ENCODE measurements at regions not wholly inside any gene's neighbourhood (a gene's known extent, or its start where the extent isn't known, plus 50 kb on each side); places are given as distances from the start of the nearest gene placed in this dataset.

GRCh38 chr11:7196396-7197146 lies 55.1 kb upstream of the SYT9 start:
- FAIRE-seq (no peak), DNase-seq (ENCODE audit: low read depth, low spot score) (no peak)
- H3K27ac ChIP-seq (ENCODE audit: insufficient read depth, low read depth, low read length), result no peak overlapping the region
- no peaks in the 10 kb centered on the region for H3K9me1 ChIP-seq (replicated peaks; ENCODE audit: control insufficient read depth, extremely low read depth, insufficient read depth, low read length)
- H3K4me2 ChIP-seq (ENCODE audit: insufficient read depth, low read length), result no peak overlapping the region
- POLR2A ChIA-PET, result no interaction called here
- H3K27me3 ChIP-seq (ENCODE audit: control insufficient read depth in 2 of 2, insufficient read depth in 2 of 2, low read length in 2 of 2), result peaks cover 0 to 2% of the 10 kb centered on the region in 2 experiments
- intact Hi-C loops (cut with micrococcal nuclease), result loop anchor here (10.0 kb wide), 1 partner anchor 62 kb away; no protein-coding TSS in a partner anchor
- H3K4me3 ChIP-seq (replicated peaks in 1 of 3; ENCODE audit: insufficient read depth in 1 of 3, low read depth in 1 of 3, low read length in 3 of 3), result no peak overlapping the region
- no peaks in the 10 kb centered on the region for H3K36me3 ChIP-seq (ENCODE audit: control insufficient read depth in 2 of 2, extremely low read depth in 1 of 2, insufficient read depth in 2 of 2, low read length in 2 of 2)
- H3K4me1 ChIP-seq (ENCODE audit: control insufficient read depth, extremely low read depth, insufficient read depth, low read length), result no peaks in the 10 kb centered on the region
- no peak overlapping the region for H2AFZ ChIP-seq (ENCODE audit: low read depth, low read length)
- no peaks in the 10 kb centered on the region for H3K9me3 ChIP-seq (replicated peaks; ENCODE audit: control insufficient read depth, insufficient read depth, low read length)
- TF ChIP-seq MYC (IDR thresholded peaks at IDR 0.05; ENCODE audit: low read depth, low read length), result no peak
- no peak for TF ChIP-seq POLR2AphosphoS5 (IDR thresholded peaks at IDR 0.05; ENCODE audit: insufficient read depth, low read depth, low read length)
- no peak for TF ChIP-seq FOS (IDR thresholded peaks at IDR 0.05; ENCODE audit: borderline replicate concordance, insufficient read depth, low read length)
- TF ChIP-seq, protein P1, sequence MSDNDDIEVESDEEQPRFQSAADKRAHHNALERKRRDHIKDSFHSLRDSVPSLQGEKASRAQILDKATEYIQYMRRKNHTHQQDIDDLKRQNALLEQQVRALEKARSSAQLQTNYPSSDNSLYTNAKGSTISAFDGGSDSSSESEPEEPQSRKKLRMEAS (IDR thresholded peaks at IDR 0.05; ENCODE audit: insufficient read depth, insufficient read length), result no peak
- TF ChIP-seq EZH2 (IDR thresholded peaks at IDR 0.05; ENCODE audit: borderline replicate concordance, low read depth, low read length, severe bottlenecking), result no peak
- no peak for TF ChIP-seq JUN (IDR thresholded peaks at IDR 0.05; ENCODE audit: borderline replicate concordance, insufficient read depth, insufficient read length, low read depth)
- no peak for TF ChIP-seq GATA2 (IDR thresholded peaks at IDR 0.05; ENCODE audit: insufficient read depth, insufficient read length, low read depth, low read length)
- TF ChIP-seq CTCF (IDR thresholded peaks at IDR 0.05; ENCODE audit: extremely low read depth in 1 of 2, insufficient read depth in 1 of 2, low read depth in 1 of 2, low read length in 2 of 2), result no peak
- TF ChIP-seq POLR2A (IDR thresholded peaks at IDR 0.05; ENCODE audit: low read depth, low read length), result no peak
- CTCF ChIA-PET, result interaction anchor here (1.7 kb wide), 1 partner anchor 82 kb away, joined by 4 read pairs; no protein-coding TSS in a partner anchor
- H3K9ac ChIP-seq (replicated peaks; ENCODE audit: extremely low read depth, insufficient read depth, low read length), result no peak overlapping the region
- H4K20me1 ChIP-seq (replicated peaks; ENCODE audit: control insufficient read depth, extremely low read depth, insufficient read depth, low read length), result no peaks in the 10 kb centered on the region
- BruUV-seq (replicated peaks), result no TSS peak
- no peaks in the 10 kb centered on the region for H3K79me2 ChIP-seq (ENCODE audit: control insufficient read depth, insufficient read depth, low read length)
- dilution Hi-C loops (cut with MboI; ENCODE audit: extremely low pct_ligation_motif_present, low sequenced_read_pairs), result no loop called here

Measured in endothelial cell of umbilical vein (primary cell).